GM12864 (cell line): ENCODE measurements at regions not wholly inside any gene's neighbourhood (a gene's known extent, or its start where the extent isn't known, plus 50 kb on each side); places are given as distances from the start of the nearest gene placed in this dataset.
"Not testable (repeated sequence)": the region's sequence is repeated elsewhere in the genome, so short reads cannot be mapped to it uniquely, and the experiment has no call there.

Experiments
- DNase-seq: peaks from one replicate; pipeline ENCODE4 v3.0.0-alpha.2; 2011; ENCODE audit warnings: low read depth
- H3K4me3 ChIP-seq: 2 replicates; pipeline ENCODE4 v1.5.1; 2011; ENCODE audit warnings: mild to moderate bottlenecking, low read depth, low read length, control low read depth
- CTCF ChIP-seq: IDR thresholded peaks from 2 replicates; pipeline ENCODE4 v1.5.1; 2011; ENCODE audit warnings: low read depth, mild to moderate bottlenecking, moderate library complexity, low read length, control low read depth, inconsistent platforms; ENCODE audit errors: missing control alignments

GRCh38 chr6:168189200-168190013 is 110.4 kb upstream of the FRMD1 start:
- DNase-seq = no peak
- H3K4me3 ChIP-seq = no peak overlapping the region
- TF ChIP-seq CTCF = no peak

DNA sequence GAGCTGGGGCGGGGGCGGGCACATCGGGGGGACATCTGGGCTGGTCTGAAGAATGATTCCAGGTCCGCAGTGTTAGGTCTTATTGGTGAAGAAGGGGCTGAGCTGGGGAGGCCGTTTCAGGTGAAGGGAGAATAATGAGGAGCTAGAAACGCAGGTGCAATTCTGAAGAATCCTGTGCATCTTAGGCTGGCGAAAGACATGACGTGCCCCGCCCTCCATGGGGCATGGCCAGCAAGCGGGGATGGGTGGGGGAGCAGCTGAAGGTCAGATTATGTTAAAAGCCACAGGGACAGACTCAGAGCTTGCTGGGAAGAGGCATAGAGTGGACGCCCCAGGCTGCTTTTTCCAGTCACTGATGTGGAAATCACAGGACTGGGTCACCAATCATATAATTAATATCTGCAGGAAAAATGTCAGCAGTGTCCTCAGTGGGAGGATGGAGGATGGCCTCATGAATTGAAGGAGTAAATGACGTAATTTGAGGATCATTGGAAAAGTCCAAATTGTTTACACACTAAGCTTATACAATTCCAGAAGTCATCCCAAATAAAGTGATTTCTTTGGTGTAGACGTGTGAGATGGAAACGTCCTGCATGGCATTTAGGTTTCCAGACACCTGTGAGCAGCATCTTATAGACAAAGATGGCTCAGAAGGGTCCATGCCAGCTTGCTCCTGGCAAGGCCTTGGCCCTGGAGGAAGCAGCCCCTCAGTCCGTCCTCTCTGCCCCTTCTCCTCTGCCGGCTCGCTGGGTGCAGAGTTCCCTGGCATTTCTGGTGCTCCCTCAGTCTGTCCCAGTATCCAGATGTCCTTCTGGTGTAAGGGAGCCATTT is 109.6 kb upstream of the FRMD1 start:
- no peak overlapping the region for H3K4me3 ChIP-seq
- DNase-seq = no peak
- TF ChIP-seq CTCF = no peak

DNA sequence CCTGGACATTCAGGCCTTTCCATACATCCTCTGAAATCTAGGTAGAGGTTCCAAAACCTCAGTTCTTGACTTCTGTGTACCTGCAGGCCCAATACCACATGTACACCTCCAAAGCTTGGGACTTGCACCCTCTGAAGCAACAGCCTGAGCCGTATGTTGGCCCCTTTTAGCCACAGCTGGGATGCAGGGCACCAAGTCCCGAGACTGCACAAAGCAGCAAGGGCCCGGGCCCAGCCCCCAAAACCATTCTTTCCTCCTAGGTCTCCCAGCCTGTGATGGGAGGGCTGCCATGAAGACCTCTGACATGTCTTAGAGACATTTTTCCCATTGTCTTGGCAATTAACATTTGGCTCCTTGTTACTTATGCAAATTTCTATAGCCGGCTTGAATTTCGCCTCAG is 107.4 kb upstream of the FRMD1 start:
- TF ChIP-seq CTCF = no peak
- DNase-seq = no peak
- H3K4me3 ChIP-seq = no peak overlapping the region

DNA sequence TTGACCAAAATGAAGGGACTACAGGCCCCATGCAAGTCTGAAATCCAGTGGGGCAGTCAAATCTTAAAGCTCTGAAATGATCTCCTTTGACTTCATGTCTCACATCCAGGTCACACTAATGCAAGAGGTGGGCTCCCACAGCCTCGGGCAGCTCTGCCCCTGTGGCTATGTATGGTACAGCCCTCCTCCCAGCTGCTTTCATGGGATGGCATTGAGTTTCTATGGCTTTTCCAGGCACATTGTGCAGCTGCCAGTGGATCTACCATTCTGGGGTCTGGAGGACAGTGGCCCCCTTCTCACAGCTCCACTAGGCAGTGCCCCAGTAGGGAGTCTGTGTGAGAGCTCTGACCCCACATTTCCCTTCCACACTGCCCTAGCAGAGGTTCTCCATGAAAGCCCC is 107.0 kb upstream of the FRMD1 start:
- DNase-seq, H3K4me3 ChIP-seq: not testable (repeated sequence)

GRCh38 chr6:168184701-168185100 is 105.7 kb upstream of the FRMD1 start:
- no peak for DNase-seq
- H3K4me3 ChIP-seq = no peak overlapping the region
- TF ChIP-seq CTCF = no peak

DNA sequence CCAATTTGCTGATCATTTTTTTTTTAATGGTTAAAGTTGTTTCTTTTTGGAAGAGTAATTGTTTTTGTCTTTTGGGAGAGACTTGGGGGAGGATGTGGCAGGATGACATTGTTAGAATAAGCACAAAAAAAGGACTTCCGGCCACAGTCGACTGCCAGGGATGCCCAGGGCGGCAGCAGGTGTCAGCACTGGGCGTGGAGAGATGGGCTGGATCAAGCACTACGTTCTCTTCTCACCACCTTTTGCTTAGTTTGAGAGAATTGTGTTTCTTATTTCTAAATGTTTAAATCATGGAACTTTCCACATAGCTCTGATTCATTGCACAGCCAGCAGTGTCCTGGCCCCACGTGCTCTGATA is 104.6 kb upstream of the FRMD1 start:
- no peak for DNase-seq
- no peak for TF ChIP-seq CTCF
- H3K4me3 ChIP-seq = no peak overlapping the region

DNA sequence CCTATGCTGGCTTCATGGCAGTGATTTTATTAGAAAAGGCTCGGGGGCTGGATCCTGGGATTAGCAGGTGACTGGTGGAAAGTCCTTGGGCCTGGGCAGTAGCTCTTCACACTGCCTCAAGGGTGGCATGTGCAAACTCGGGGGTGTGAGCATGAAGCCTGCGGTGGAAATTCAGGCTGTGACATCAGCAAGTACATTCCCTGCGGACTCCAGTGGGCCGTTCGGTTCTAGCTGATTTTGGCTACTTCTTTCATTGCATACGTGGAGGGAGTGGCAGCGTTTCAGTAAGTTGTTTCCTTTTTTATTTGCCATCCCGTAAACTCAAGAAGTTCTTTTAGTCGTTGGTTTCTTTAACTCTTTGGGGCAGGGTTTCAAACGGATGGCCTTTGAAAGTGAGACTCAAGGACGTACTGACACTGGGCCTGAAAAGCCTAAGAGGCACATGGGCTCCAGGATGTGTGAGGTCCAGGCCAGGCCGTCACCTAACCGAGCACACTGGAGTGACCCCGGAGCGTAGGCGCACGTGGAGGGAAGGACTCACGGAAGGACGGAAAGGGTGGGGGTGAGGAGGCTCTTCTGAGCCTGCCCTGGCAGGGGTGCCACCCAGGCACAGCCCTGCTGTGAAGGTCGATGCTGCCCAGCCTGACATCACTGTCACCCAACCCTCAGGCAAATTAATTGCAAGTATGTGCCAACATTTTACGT is 104.0 kb upstream of the FRMD1 start:
- no peak for TF ChIP-seq CTCF
- no peak for DNase-seq
- no peak overlapping the region for H3K4me3 ChIP-seq
